ENCODE measurements at regions not wholly inside any gene's neighbourhood (a gene's known extent, or its start where the extent isn't known, plus 50 kb on each side); places are given as distances from the start of the nearest gene placed in this dataset.
A peak's percentile ranks its signal among the peaks of the same experiment; 100 is the strongest.

DNA sequence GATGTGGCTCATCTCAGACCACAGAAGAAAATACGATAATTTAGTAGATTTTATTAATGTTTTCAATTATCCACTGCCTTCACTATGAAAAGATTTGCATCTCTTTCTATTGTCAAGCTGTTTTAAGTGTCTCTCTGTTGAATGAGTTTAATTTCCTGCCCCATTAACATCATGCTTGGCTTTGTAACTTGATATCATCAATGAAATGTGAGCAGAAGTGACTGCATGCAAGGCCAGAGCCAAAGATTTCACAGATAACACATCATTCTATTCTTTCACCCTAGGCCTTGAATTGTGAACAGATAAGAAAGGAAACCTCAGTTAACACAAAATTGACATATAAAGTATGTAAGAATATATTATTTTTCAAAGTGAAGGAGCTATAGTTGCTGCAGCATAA is 986.4 kb upstream of the CDH18 start:
- H3K4me3 ChIP-seq (replicated peaks; ENCODE audit: insufficient read depth, low read length) = no peak overlapping the region
- no peaks in the 10 kb centered on the region for H3K27me3 ChIP-seq (ENCODE audit: insufficient read depth, poor library complexity, severe bottlenecking)
- H3K27ac ChIP-seq (replicated peaks) = no peak overlapping the region
- DNase-seq (ENCODE audit: low read depth in 1 of 2, low spot score in 1 of 2) = no peak
- TF ChIP-seq GABPA (IDR thresholded peaks at IDR 0.05; ENCODE audit: low read depth) = no peak
- TF ChIP-seq, protein P1, sequence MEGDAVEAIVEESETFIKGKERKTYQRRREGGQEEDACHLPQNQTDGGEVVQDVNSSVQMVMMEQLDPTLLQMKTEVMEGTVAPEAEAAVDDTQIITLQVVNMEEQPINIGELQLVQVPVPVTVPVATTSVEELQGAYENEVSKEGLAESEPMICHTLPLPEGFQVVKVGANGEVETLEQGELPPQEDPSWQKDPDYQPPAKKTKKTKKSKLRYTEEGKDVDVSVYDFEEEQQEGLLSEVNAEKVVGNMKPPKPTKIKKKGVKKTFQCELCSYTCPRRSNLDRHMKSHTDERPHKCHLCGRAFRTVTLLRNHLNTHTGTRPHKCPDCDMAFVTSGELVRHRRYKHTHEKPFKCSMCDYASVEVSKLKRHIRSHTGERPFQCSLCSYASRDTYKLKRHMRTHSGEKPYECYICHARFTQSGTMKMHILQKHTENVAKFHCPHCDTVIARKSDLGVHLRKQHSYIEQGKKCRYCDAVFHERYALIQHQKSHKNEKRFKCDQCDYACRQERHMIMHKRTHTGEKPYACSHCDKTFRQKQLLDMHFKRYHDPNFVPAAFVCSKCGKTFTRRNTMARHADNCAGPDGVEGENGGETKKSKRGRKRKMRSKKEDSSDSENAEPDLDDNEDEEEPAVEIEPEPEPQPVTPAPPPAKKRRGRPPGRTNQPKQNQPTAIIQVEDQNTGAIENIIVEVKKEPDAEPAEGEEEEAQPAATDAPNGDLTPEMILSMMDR (IDR thresholded peaks at IDR 0.05; ENCODE audit: insufficient read depth, low read length) = no peak
- TF ChIP-seq, protein P2, sequence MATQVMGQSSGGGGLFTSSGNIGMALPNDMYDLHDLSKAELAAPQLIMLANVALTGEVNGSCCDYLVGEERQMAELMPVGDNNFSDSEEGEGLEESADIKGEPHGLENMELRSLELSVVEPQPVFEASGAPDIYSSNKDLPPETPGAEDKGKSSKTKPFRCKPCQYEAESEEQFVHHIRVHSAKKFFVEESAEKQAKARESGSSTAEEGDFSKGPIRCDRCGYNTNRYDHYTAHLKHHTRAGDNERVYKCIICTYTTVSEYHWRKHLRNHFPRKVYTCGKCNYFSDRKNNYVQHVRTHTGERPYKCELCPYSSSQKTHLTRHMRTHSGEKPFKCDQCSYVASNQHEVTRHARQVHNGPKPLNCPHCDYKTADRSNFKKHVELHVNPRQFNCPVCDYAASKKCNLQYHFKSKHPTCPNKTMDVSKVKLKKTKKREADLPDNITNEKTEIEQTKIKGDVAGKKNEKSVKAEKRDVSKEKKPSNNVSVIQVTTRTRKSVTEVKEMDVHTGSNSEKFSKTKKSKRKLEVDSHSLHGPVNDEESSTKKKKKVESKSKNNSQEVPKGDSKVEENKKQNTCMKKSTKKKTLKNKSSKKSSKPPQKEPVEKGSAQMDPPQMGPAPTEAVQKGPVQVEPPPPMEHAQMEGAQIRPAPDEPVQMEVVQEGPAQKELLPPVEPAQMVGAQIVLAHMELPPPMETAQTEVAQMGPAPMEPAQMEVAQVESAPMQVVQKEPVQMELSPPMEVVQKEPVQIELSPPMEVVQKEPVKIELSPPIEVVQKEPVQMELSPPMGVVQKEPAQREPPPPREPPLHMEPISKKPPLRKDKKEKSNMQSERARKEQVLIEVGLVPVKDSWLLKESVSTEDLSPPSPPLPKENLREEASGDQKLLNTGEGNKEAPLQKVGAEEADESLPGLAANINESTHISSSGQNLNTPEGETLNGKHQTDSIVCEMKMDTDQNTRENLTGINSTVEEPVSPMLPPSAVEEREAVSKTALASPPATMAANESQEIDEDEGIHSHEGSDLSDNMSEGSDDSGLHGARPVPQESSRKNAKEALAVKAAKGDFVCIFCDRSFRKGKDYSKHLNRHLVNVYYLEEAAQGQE (IDR thresholded peaks at IDR 0.05; ENCODE audit: insufficient replicate concordance, low read depth) = no peak

- peak in 1 of 2 experiments; percentile 18 for DNase-seq (ENCODE audit: low read depth in 1 of 2, low spot score in 1 of 2)
- TF ChIP-seq GABPA (IDR thresholded peaks at IDR 0.05; ENCODE audit: low read depth) (no peak), SPI1 (IDR thresholded peaks at IDR 0.05; ENCODE audit: borderline replicate concordance, low read depth) (no peak), POLR2AphosphoS5 (IDR thresholded peaks at IDR 0.05; ENCODE audit: low read depth) (peak; percentile 33; the same call in 1 of the 2 replicates)
- TF ChIP-seq, protein P1 (IDR thresholded peaks at IDR 0.05; ENCODE audit: insufficient read depth, low read length) = no peak
- TF ChIP-seq, protein P2 (IDR thresholded peaks at IDR 0.05; ENCODE audit: insufficient replicate concordance, low read depth) = no peak
- Histone ChIP-seq H3K4me3 (replicated peaks; ENCODE audit: insufficient read depth, low read length) (no peak overlapping the region), H3K27me3 (ENCODE audit: insufficient read depth, poor library complexity, severe bottlenecking) (no peaks in the 10 kb centered on the region), H3K27ac (replicated peaks) (no peak overlapping the region)
Observed at GRCh38 chr5:20972419-20972925, 984.5 kb upstream of the CDH18 start.

GRCh38 chr5:20959347-20959746 is 971.3 kb upstream of the CDH18 start:
- no peak overlapping the region for H3K4me3 ChIP-seq (replicated peaks; ENCODE audit: insufficient read depth, low read length)
- no peak overlapping the region for H3K27ac ChIP-seq (replicated peaks)
- no peaks in the 10 kb centered on the region for H3K27me3 ChIP-seq (ENCODE audit: insufficient read depth, poor library complexity, severe bottlenecking)
- no peak for DNase-seq (ENCODE audit: low read depth in 1 of 2, low spot score in 1 of 2)
- TF ChIP-seq, protein P2 (IDR thresholded peaks at IDR 0.05; ENCODE audit: insufficient replicate concordance, low read depth) = no peak
- TF ChIP-seq SPI1 (IDR thresholded peaks at IDR 0.05; ENCODE audit: borderline replicate concordance, low read depth) = no peak
- TF ChIP-seq GABPA (IDR thresholded peaks at IDR 0.05; ENCODE audit: low read depth) = no peak
- TF ChIP-seq, protein P1 (IDR thresholded peaks at IDR 0.05; ENCODE audit: insufficient read depth, low read length) = no peak
- no peak for TF ChIP-seq POLR2AphosphoS5 (IDR thresholded peaks at IDR 0.05; ENCODE audit: low read depth)
